ENCODE measurements at regions not wholly inside any gene's neighbourhood (a gene's known extent, or its start where the extent isn't known, plus 50 kb on each side); places are given as distances from the start of the nearest gene placed in this dataset.
A peak's percentile ranks its signal among the peaks of the same experiment; 100 is the strongest.

GRCh38 chr3:18247776-18248310, 177.3 kb downstream of the SATB1 start:
- no peak for DNase-seq (ENCODE audit: low read depth)
- no peak overlapping the region for H3K4me3 ChIP-seq (ENCODE audit: control insufficient read depth, low read depth, low read length)
- TF ChIP-seq CTCF (conservative IDR thresholded peaks at IDR 0.05; ENCODE audit: control insufficient read depth, insufficient read depth, low read depth, low read length): no peak

- H3K4me3 ChIP-seq (ENCODE audit: control insufficient read depth, low read depth, low read length): no peak overlapping the region
- TF ChIP-seq CTCF (conservative IDR thresholded peaks at IDR 0.05; ENCODE audit: control insufficient read depth, insufficient read depth, low read depth, low read length): no peak
- DNase-seq (ENCODE audit: low read depth): no peak
Measured at GRCh38 chr3:18247139-18247695, 177.9 kb downstream of the SATB1 start.

- peak; percentile 4 for DNase-seq (ENCODE audit: low read depth)
- no peak overlapping the region for H3K4me3 ChIP-seq (ENCODE audit: control insufficient read depth, low read depth, low read length)
- TF ChIP-seq CTCF (conservative IDR thresholded peaks at IDR 0.05; ENCODE audit: control insufficient read depth, insufficient read depth, low read depth, low read length): no peak
Measured at GRCh38 chr3:18246336-18247060, 178.6 kb downstream of the SATB1 start.

GRCh38 chr3:18245721-18246120, 179.4 kb downstream of the SATB1 start:
- no peak for TF ChIP-seq CTCF (conservative IDR thresholded peaks at IDR 0.05; ENCODE audit: control insufficient read depth, insufficient read depth, low read depth, low read length)
- H3K4me3 ChIP-seq (ENCODE audit: control insufficient read depth, low read depth, low read length): no peak overlapping the region
- no peak for DNase-seq (ENCODE audit: low read depth)

- no peak for DNase-seq (ENCODE audit: low read depth)
- TF ChIP-seq CTCF (conservative IDR thresholded peaks at IDR 0.05; ENCODE audit: control insufficient read depth, insufficient read depth, low read depth, low read length): no peak
- no peak overlapping the region for H3K4me3 ChIP-seq (ENCODE audit: control insufficient read depth, low read depth, low read length)
Measured at GRCh38 chr3:18241837-18242236, 183.3 kb downstream of the SATB1 start.

- TF ChIP-seq CTCF (conservative IDR thresholded peaks at IDR 0.05; ENCODE audit: control insufficient read depth, insufficient read depth, low read depth, low read length): no peak
- no peak overlapping the region for H3K4me3 ChIP-seq (ENCODE audit: control insufficient read depth, low read depth, low read length)
- DNase-seq (ENCODE audit: low read depth): no peak
Measured at GRCh38 chr3:18239674-18240073, 185.5 kb downstream of the SATB1 start.

All from fibroblast of mammary gland (primary cell).